HG03432 (cell line): ENCODE measurements at regions not wholly inside any gene's neighbourhood (a gene's known extent, or its start where the extent isn't known, plus 50 kb on each side); places are given as distances from the start of the nearest gene placed in this dataset.
"Not testable (repeated sequence)": the region's sequence is repeated elsewhere in the genome, so short reads cannot be mapped to it uniquely, and the experiment has no call there.

Experiments
- ATAC-seq: cut with Tn5 transposase; IDR thresholded peaks from one replicate; pipeline ENCODE4 v1.9.1; 2021; ENCODE audit warnings: mild to moderate bottlenecking, moderate library complexity; ENCODE audit not compliant: unreplicated experiment

DNA sequence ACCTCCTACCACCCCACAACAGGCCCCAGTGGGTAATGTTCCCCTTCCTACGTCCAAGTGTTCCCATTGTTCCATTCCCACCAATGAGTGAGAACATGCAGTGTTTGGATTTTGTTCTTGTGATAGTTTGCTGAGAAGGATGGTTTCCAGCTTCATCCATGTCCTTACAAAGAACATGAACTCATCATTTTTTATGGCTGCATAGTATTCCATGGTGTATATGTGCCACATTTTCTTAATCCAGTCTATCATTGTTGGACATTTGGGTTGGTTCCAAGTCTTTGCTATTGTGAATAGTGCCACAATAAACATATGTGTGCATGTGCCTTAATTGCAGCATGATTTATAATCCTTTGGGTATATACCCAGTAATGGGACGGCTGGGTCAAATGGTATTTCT is 81.6 kb downstream of the P2RY10 start:
- ATAC-seq: not testable (repeated sequence)

DNA sequence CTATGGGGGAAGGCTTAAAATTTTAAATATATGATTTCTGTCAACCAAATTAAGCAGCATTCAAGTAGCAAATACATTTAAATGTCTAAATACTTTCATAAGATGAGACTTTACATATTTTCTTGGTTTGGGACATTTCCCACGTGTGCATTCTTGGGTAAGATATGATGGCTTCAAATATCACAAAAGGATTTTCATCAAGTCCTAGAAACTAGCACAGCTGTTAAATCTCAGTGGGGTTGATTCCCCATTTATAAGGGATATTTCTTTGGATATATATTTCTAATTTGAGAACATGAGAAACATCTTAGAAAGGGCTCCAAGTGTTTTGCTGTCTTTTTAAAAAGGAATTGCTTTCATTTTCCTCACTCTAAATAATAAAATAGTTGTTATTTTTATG is 90.2 kb downstream of the P2RY10 start:
- ATAC-seq: no peak

DNA sequence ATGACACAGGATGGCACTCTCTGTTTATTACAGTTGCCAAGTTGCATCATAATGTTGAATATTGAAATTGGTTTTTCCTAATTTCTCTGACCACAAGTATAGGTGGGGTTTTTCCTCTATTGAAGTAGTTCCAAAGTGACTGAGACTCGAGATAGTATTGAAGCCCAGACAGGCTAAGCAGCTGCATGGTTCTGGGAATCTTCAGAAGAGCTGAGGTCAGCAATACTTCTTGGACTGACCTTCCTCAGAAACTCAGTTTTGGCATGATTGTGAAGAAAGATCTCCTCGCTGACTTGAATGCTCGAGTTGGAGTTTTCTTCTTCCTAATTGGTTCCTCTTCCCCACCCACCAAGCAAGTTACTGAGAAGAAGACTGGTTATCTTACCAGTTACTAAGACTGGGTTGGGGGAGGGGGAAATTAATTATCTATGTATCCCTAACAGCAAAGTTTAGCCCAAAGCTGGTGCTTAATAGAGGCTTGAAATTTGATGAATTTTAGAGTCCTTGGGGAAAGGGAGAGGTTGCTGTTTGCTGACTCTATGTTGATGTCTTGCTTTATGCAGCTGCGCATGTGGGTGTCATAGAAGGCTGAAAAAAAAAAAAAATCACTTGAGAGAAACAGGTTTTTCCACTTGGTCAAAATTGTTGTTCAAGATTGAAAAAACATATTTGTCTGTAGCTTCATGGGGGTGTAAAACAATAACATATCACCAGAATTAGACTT is 91.1 kb downstream of the P2RY10 start:
- no peak for ATAC-seq

DNA sequence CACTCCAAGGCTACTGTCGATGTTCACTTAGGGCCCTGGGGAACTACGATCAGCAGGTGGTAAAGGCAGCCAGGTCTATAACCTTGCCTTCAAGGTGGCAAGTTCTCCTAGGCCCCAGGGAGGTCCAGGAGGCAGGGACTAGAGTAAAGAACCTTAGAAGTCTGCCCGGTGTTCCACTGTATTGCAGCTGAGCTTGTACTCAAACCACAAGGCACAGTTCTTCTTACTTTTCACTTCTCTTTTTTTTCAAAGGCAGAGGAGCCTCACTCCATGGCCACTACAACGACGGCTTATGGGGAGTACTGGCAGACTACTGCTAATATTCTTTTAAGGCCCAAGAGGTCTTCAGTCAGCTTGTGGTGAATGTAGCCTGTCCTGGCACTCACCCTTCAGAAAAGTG is 78.8 kb upstream of the GPR174 start:
- peak; percentile 99 for ATAC-seq

DNA sequence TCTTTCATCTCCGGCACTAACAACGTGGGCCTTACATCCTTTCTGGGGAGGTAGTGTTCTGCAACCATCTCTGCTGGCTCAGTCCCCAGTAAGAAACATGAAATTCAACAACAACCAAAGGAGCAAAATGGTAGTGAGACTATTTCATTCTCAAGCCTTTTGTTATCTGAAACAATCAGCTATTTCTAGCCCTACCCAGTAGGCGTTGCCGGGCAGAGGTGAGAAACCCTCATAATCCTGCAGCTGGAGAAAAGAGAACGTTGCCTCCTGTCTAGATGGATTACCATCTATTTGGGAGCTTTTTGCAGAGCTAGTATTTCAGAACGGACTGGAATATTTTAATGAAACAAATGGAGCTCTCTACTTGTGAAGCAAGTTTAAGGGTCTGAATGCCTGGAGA is 66.4 kb upstream of the GPR174 start:
- no peak for ATAC-seq

DNA sequence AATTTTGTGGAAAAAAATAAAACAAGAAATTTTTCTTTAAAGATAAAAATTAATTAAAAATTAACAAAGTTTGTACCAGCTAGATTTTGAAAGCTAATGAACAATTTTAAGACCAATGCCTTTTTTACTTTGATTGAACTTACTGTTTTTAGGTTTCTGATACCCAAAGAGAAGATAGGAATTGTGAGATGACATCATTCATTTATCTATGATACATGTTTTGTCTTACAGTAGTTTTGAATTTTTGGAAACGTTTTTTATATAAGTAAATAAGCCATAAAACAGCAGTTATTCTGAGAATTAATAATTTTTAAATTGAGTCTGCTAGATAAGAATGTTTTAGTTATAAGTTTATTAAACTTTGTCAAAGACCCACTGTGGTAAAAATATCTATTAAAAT is 65.0 kb upstream of the GPR174 start:
- ATAC-seq: no peak

DNA sequence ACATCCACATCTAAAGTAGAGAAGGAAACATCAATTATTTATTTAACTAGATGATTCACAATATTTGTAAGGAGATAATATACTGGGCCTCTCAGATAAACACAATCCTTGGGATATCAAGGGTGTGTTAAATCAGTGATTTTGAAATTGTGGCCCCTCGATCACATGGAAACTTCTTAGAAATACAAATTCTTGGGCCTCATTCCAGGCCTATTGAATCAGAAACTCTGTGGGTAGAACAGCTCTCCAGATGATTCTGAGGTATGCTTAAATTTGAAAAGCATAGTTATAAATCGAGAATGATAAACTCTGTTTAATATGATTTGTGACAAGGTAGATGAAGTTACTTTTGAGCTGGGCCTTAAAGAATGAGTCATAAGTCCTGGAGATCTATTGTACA is 64.3 kb upstream of the GPR174 start:
- no peak for ATAC-seq

DNA sequence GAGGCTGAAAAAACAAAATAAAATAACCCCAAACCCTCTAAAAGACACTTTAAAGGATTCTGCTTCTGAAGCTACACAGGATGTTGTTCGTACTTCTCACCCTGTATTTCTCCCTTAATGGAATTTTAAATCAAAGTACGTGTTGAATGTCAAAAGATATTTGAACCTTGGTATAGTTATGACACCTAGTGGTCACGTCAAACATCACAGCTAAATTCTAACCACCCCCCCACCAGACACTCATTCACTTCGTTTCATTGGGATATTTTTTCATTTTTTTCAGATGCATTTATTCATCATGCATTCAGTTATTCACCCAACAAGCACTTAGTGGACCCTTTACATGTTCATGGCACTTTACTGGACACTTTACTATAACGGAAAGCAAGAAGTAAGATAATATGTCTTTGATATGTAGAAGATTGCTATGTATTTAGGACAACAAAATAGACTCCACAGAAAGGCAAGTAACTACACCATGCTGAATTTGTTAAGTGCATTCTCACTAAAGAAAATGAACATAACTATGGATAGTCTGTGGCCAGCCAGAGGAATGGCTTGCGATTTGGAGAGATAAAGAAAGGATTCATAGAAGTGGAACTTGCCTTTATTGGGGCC is 62.5 kb upstream of the GPR174 start:
- no peak for ATAC-seq

DNA sequence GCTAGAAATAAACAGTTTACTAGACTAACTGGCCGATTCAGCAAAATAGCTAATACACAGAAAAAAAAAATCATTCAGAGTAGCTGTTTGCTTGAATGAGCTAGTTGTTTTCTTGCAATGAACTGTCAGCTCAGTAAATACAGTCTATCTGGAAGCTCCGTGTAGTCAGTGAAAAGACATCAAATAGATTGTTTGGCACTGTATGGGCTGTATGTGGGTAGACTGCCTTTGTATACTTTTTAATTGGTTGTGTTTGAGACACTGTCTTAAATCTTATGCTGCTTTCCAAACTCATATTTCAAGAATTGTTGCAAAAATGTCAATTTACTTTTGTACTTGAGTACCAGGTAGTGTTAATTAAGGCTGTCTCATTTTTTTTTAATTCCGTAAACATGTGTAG is 61.6 kb upstream of the GPR174 start:
- ATAC-seq: no peak

DNA sequence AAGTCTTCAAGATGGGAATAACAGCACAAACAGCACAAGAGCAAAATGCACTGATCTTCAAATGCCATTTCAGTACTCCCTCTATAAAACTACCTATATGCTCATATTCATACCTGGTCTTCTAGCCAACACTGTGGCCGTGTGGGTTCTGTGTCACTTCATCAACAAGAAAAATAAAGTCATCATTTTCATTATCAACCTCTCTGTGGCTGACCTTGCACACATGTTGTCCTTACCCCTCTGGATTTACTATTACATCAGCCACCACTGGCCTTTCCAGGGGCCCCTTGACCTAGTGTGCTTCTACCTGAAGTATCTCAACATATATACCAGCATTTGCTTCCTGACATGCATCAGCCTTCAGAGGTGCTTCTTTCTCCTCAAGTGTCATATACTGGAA is 59.6 kb upstream of the GPR174 start:
- no peak for ATAC-seq

DNA sequence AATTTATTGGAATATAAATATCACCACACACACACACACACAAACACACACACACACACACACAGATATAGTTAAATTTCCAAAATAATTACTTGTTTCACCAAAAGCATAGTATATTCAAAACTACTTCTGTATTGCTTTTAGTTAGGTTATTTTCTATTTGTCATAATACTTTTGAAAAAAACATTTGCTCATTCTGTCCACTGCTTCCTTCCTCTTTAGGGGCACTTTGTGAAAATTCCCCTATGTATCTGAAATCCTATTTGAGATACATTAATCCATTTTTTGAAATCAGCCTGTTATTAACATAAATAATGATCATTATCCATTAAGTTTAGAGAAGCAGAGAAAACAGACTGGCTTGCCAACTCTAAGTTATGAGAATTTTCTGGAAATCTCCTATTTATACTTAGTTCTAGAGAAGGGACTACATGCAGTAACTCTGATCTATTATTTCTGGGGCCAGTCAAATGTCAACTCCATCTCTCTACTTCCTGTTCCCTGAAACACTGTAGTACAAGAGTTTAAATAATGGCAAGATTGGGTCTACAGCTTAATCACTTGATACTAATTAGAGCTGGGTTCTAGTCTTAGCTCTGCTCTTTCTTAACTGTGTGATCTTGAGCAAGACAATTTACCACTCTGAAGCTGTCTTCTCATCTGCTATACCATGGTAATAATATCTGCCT is 54.4 kb upstream of the GPR174 start:
- ATAC-seq: no peak

DNA sequence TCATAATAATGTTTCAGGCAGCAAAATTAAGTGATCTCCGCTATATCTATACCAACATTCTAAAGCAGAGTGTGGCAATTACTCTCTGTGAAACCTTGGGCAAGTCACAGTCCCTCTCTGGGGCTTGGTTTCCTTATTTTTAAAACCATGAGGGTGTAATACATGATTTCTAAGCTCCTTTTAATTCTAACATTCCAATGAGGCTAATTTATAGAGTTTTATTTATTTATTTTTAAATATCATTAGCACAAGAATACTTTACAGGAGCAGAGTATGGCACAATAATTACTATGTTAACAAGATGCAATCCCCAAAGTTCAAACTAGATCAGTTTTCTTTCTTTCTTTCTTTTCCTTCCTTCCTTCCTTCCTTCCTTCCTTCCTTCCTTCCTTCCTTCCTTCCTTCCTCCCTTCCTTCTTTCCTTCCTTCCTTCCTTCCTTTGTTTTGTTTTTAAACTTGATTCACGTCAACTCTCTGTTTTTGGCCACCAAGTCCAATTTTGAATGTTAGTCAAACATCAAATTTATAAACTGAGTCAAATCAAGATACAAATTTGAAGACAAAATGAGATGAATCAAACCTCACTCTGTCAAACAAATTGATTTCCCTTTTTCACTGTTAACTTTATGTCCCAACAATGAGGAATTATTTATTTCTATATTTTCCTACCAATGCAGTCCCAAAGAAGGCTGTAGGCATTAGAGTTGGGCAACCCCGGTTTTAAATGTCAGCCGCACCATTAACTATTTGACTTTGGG is 50.2 kb upstream of the GPR174 start:
- no peak for ATAC-seq
